ENCODE measurements at regions not wholly inside any gene's neighbourhood (a gene's known extent, or its start where the extent isn't known, plus 50 kb on each side); places are given as distances from the start of the nearest gene placed in this dataset.

DNA sequence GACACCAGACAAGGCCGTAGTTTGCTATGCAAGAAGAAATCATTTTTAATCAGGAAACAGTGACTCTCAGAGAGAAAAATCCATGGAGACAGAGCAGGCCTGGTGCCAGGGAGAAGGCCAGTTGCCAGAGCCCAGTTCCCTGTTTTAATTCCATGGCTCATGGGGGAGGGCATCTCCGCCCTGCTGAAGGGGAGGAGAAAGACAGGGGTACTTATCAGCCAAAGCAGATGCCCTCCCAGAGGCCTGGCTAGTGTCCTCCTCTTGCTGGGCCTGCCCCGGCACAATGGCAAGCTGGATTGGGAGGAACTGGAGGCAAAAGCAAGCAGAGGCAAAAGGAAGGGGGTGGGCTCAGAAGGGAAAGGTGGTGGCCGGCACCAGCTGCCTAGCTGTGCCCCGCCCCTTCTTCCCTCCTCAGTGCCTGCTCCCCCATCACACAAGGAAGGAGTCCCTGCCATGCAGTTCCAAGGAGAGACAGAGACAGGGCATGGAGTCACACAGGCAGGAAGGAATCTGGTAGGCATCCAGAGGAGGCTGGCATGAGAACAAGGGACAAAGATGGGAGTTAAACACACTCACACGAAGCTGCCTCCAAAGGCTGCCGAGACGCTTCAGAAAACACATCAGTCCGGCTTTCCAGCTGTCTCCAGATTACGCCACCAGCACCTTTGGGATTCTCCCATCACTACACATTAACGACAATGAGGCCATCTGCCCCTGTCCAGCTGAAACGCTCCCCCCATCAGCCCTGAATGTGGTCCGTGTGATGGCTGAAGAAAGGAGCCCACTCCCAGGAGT, 591.8 kb downstream of the BUD13 start:
- Histone ChIP-seq H3K9me3 (no peaks in the 10 kb centered on the region), H3K27ac (no peak overlapping the region), H3K4me3 (no peak overlapping the region), H3K27me3 (no peaks in the 10 kb centered on the region), H3K4me1 (peaks cover 0 to 6% (median 2%) of the 10 kb centered on the region in 4 donors), H3K36me3 (no peaks in the 10 kb centered on the region)
- DNase-seq: no peak
- 70 to 81% methylated on average over 13 of the region's 13 CpGs for WGBS, 2 donors
- no peak for ATAC-seq (ENCODE audit: low FRiP score in 2 of 2)
- TF ChIP-seq, protein P1, sequence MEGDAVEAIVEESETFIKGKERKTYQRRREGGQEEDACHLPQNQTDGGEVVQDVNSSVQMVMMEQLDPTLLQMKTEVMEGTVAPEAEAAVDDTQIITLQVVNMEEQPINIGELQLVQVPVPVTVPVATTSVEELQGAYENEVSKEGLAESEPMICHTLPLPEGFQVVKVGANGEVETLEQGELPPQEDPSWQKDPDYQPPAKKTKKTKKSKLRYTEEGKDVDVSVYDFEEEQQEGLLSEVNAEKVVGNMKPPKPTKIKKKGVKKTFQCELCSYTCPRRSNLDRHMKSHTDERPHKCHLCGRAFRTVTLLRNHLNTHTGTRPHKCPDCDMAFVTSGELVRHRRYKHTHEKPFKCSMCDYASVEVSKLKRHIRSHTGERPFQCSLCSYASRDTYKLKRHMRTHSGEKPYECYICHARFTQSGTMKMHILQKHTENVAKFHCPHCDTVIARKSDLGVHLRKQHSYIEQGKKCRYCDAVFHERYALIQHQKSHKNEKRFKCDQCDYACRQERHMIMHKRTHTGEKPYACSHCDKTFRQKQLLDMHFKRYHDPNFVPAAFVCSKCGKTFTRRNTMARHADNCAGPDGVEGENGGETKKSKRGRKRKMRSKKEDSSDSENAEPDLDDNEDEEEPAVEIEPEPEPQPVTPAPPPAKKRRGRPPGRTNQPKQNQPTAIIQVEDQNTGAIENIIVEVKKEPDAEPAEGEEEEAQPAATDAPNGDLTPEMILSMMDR (IDR thresholded peaks at IDR 0.05): no peak
- TF ChIP-seq POLR2AphosphoS5 (IDR thresholded peaks at IDR 0.05) (no peak), POLR2A (IDR thresholded peaks at IDR 0.05) (no peak), EP300 (IDR thresholded peaks at IDR 0.05) (no peak)

DNA sequence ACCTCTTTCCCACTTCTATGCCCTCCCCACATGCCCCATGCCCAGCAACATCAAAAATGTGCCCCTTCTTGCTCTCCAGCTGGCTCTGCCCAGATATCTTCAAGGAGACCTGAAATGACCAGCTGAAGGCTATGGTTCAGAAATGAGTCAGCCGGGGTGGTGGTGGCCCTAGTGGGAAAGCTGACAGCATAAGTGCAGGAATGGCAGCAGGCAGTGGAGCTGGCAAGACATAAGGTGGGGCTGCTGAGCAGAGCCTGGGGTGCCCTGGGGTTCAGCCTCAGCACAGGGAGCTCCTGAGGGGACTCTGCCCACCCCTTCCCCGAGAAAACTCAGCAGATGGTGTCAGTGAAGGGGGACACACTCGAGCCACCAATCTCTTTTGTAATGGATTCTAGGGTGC, 593.4 kb downstream of the BUD13 start:
- Histone ChIP-seq H3K27me3 (no peaks in the 10 kb centered on the region), H3K27ac (no peak overlapping the region), H3K4me3 (no peak overlapping the region), H3K9me3 (no peaks in the 10 kb centered on the region), H3K36me3 (no peaks in the 10 kb centered on the region), H3K4me1 (peaks cover 0 to 7% (median 2%) of the 10 kb centered on the region in 4 donors)
- no peak for TF ChIP-seq POLR2AphosphoS5 (IDR thresholded peaks at IDR 0.05)
- no peak for TF ChIP-seq POLR2A (IDR thresholded peaks at IDR 0.05)
- TF ChIP-seq EP300 (IDR thresholded peaks at IDR 0.05): no peak
- TF ChIP-seq, protein P1 (IDR thresholded peaks at IDR 0.05): no peak
- ATAC-seq (ENCODE audit: low FRiP score in 2 of 2) (no peak), DNase-seq (no peak)
- WGBS, 2 donors: 78 to 88% methylated on average over 3 of the region's 3 CpGs

DNA sequence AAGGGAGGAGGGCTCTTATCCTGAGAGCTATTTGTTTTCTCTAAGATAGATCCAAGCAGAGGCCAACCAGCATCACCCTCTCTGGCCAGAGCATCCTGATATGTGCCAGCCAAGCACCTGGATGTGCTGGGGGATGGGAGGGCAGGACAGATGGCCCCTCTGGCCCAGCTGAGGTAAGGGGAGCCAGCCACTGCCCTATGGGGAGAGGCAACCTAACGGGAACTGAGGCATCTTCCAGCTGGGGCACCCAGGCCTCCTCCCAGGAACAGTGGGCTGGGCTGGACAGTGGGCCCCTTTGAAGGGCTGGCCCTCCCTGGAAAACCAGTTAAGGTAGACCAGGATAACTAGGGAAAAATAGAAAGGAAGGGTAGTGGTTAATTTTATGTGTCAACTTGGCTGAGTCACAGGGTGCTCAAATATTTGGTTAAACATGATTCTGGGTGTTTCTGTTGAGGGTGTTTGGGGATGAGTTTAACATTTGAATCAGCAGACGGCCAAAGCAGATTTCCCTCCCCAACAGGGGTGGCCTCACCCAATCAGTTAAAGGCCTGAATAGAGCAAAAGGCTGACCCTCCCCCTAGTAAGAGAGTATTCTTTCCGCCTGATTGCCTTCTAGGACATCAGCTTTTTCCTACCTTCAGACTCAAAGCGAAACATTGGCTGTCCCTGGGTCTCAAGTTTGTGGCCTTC, 595.1 kb downstream of the BUD13 start:
- no peaks in the 10 kb centered on the region for H3K36me3 ChIP-seq
- H3K4me3 ChIP-seq: no peak overlapping the region
- H3K4me1 ChIP-seq: peaks cover 0 to 7% (median 2%) of the 10 kb centered on the region in 4 donors
- TF ChIP-seq, protein P1 (IDR thresholded peaks at IDR 0.05): no peak
- no peak for TF ChIP-seq POLR2A (IDR thresholded peaks at IDR 0.05)
- no peak for TF ChIP-seq POLR2AphosphoS5 (IDR thresholded peaks at IDR 0.05)
- ATAC-seq (ENCODE audit: low FRiP score in 2 of 2) (no peak), DNase-seq (no peak)
- 89 to 95% methylated on average over 4 of the region's 4 CpGs for WGBS, 2 donors
- H3K9me3 ChIP-seq: no peaks in the 10 kb centered on the region
- H3K27ac ChIP-seq: no peak overlapping the region
- H3K27me3 ChIP-seq: no peaks in the 10 kb centered on the region

DNA sequence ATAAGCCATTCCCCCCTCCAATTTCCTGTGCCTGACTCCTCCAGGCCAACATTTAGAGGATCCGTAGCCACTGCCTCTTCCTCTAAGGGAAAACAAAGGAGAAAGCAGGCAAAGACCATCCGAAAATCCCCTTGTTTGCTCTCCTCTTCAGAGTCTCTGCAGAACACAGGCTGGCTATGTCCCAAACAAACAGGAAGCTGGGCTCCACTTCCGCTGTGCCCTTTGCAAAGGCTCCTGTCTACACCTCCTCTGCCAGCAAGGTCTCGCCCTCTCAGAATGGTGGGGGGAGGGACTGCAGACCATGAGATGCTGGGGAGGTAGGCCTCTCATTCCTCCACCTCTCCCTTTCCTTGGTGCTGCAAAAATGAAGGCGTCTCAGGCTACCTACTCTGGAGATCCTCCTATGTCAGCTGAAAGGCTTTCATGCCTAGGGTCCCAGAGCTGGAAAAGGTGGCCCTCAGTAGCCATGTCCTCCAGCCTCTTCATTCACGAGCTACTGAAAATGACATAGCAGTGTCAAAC, 596.2 kb downstream of the BUD13 start:
- TF ChIP-seq EP300 (IDR thresholded peaks at IDR 0.05) (no peak), POLR2A (IDR thresholded peaks at IDR 0.05) (no peak)
- TF ChIP-seq, protein P1 (IDR thresholded peaks at IDR 0.05): no peak
- no peak for ATAC-seq (ENCODE audit: low FRiP score in 2 of 2)
- WGBS, 2 donors: 51 to 64% methylated on average over 2 to 6 of the region's 6 CpGs

More for the DNA sequence above, 596.2 kb downstream of the BUD13 start:
- Histone ChIP-seq H3K4me1 (peaks cover 0 to 7% (median 2%) of the 10 kb centered on the region in 4 donors), H3K27ac (no peak overlapping the region), H3K27me3 (no peaks in the 10 kb centered on the region), H3K4me3 (no peak overlapping the region), H3K36me3 (no peaks in the 10 kb centered on the region), H3K9me3 (no peaks in the 10 kb centered on the region)
- DNase-seq: no peak
